ENCODE measurements at regions not wholly inside any gene's neighbourhood (a gene's known extent, or its start where the extent isn't known, plus 50 kb on each side); places are given as distances from the start of the nearest gene placed in this dataset.

- no peak for DNase-seq (ENCODE audit: low read depth)
- TF ChIP-seq CTCF (IDR thresholded peaks at IDR 0.05; ENCODE audit: insufficient read depth, low read depth, low read length) = no peak
- H3K4me3 ChIP-seq (ENCODE audit: low read depth, low read length) = no peak overlapping the region
Measured at GRCh38 chr11:95293116-95293515, 62.1 kb upstream of the SESN3 start.

GRCh38 chr11:95291946-95292345 lies 60.9 kb upstream of the SESN3 start:
- TF ChIP-seq CTCF (IDR thresholded peaks at IDR 0.05; ENCODE audit: insufficient read depth, low read depth, low read length) = no peak
- no peak overlapping the region for H3K4me3 ChIP-seq (ENCODE audit: low read depth, low read length)
- DNase-seq (ENCODE audit: low read depth) = no peak

GRCh38 chr11:95289378-95290101 lies 58.5 kb upstream of the SESN3 start:
- no peak for TF ChIP-seq CTCF (IDR thresholded peaks at IDR 0.05; ENCODE audit: insufficient read depth, low read depth, low read length)
- no peak overlapping the region for H3K4me3 ChIP-seq (ENCODE audit: low read depth, low read length)
- no peak for DNase-seq (ENCODE audit: low read depth)

GRCh38 chr11:95284057-95285052 lies 53.4 kb upstream of the SESN3 start:
- no peak for TF ChIP-seq CTCF (IDR thresholded peaks at IDR 0.05; ENCODE audit: insufficient read depth, low read depth, low read length)
- H3K4me3 ChIP-seq (ENCODE audit: low read depth, low read length) = no peak overlapping the region
- no peak for DNase-seq (ENCODE audit: low read depth)

GRCh38 chr11:95283650-95284049 lies 52.6 kb upstream of the SESN3 start:
- TF ChIP-seq CTCF (IDR thresholded peaks at IDR 0.05; ENCODE audit: insufficient read depth, low read depth, low read length) = no peak
- H3K4me3 ChIP-seq (ENCODE audit: low read depth, low read length) = no peak overlapping the region
- DNase-seq (ENCODE audit: low read depth) = peak; percentile 56

- H3K4me3 ChIP-seq (ENCODE audit: low read depth, low read length) = no peak overlapping the region
- no peak for DNase-seq (ENCODE audit: low read depth)
- TF ChIP-seq CTCF (IDR thresholded peaks at IDR 0.05; ENCODE audit: insufficient read depth, low read depth, low read length) = no peak
Measured at GRCh38 chr11:95283146-95283545, 52.1 kb upstream of the SESN3 start.

Measured in fibroblast of villous mesenchyme (primary cell).